SU-DHL-6 (cell line): ENCODE measurements at regions not wholly inside any gene's neighbourhood (a gene's known extent, or its start where the extent isn't known, plus 50 kb on each side); places are given as distances from the start of the nearest gene placed in this dataset.

ENCODE experiments used
- CTCF ChIP-seq: fragments of 200-600 bp; sonication (generic); IDR thresholded peaks from one replicate; pipeline ENCODE4 v1.5.1; 2017; ENCODE audit warnings: antibody characterized with exemption, mild to moderate bottlenecking, low read length, moderate library complexity; ENCODE audit not compliant: insufficient read depth, poor library complexity, severe bottlenecking
- EZH2phosphoT487 ChIP-seq: fragments of 200-600 bp; sonication (generic), shearing (Covaris generic); conservative IDR thresholded peaks from 2 replicates; pipeline ENCODE4 v1.6.1; 2018; ENCODE audit warnings: mild to moderate bottlenecking, antibody characterized with exemption, low read length, moderate library complexity, mixed read lengths

DNA sequence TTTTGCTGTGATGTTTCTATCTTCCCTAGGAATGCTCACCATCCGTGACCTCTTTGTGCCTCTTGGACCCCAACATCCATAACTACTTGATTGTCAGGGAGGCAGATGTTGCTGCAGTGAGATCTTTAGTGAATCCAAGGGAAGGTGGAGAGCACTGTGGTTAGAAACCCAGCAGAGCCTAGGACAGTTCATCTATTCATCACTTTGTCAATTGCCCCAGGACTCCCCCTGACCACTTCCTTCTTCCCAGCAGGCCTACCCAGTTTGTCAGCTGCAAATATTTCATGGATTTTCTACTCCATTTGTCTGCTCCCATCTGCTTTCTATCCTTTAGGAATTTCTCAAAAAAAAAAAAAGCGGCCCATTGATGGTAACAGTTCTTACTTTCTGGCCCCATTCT is 942.8 kb downstream of the PCDH7 start:
- TF ChIP-seq CTCF, result no peak
- no peak for TF ChIP-seq EZH2phosphoT487
